ENCODE measurements at regions not wholly inside any gene's neighbourhood (a gene's known extent, or its start where the extent isn't known, plus 50 kb on each side); places are given as distances from the start of the nearest gene placed in this dataset.

- no peak for DNase-seq (ENCODE audit: low read depth)
- H3K27me3 ChIP-seq (replicated peaks; ENCODE audit: control insufficient read depth, insufficient read depth, low read length) = no peaks in the 10 kb centered on the region
- H3K9me3 ChIP-seq (ENCODE audit: control insufficient read depth, low read length) = no peaks in the 10 kb centered on the region
- H3K4me3 ChIP-seq (ENCODE audit: low read length) = no peak overlapping the region
- H3K36me3 ChIP-seq (ENCODE audit: control insufficient read depth, insufficient read depth, low read length, severe bottlenecking) = no peaks in the 10 kb centered on the region
- no peak overlapping the region for H3K9ac ChIP-seq (ENCODE audit: low read length)
- H3K4me1 ChIP-seq (ENCODE audit: control insufficient read depth, insufficient read depth, low read length) = peaks cover 34% of the 10 kb centered on the region
These were observed 1512.0 kb downstream of the ARAP2 start for GRCh38 chr4:34732176-34732950.

GRCh38 chr4:34733185-34733941 is 1511.0 kb downstream of the ARAP2 start:
- no peak for DNase-seq (ENCODE audit: low read depth)
- Histone ChIP-seq H3K4me3 (ENCODE audit: low read length) (peak overlapping the region; percentile 12), H3K4me1 (ENCODE audit: control insufficient read depth, insufficient read depth, low read length) (peaks cover 34% of the 10 kb centered on the region), H3K9me3 (ENCODE audit: control insufficient read depth, low read length) (no peaks in the 10 kb centered on the region), H3K36me3 (ENCODE audit: control insufficient read depth, insufficient read depth, low read length, severe bottlenecking) (no peaks in the 10 kb centered on the region), H3K9ac (ENCODE audit: low read length) (peak overlapping the region; percentile 32), H3K27me3 (replicated peaks; ENCODE audit: control insufficient read depth, insufficient read depth, low read length) (no peaks in the 10 kb centered on the region)

DNA sequence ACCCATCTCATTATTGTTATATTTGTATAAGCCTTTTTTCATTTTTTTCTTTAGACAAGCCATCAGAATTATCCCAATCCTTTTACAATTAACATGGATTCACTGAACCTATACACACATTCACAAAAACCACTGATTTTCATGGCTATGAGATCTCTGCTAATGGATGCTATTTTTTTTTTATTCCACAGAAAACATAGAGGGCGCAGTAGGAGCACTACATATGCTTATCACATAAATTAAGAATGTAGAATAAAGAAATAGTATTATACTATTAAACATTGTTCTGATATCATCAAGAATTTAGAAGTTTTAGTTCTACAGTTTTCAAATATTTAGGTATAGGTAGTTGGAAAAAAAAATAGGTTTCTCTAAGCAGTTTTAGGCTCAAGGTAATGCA is 1477.4 kb downstream of the ARAP2 start:
- H3K4me1 ChIP-seq (ENCODE audit: control insufficient read depth, insufficient read depth, low read length) = no peaks in the 10 kb centered on the region
- H3K4me3 ChIP-seq (ENCODE audit: low read length) = no peak overlapping the region
- no peak overlapping the region for H3K9ac ChIP-seq (ENCODE audit: low read length)
- H3K36me3 ChIP-seq (ENCODE audit: control insufficient read depth, insufficient read depth, low read length, severe bottlenecking) = no peaks in the 10 kb centered on the region
- DNase-seq (ENCODE audit: low read depth) = no peak
- no peaks in the 10 kb centered on the region for H3K27me3 ChIP-seq (replicated peaks; ENCODE audit: control insufficient read depth, insufficient read depth, low read length)
- H3K9me3 ChIP-seq (ENCODE audit: control insufficient read depth, low read length) = no peaks in the 10 kb centered on the region

DNA sequence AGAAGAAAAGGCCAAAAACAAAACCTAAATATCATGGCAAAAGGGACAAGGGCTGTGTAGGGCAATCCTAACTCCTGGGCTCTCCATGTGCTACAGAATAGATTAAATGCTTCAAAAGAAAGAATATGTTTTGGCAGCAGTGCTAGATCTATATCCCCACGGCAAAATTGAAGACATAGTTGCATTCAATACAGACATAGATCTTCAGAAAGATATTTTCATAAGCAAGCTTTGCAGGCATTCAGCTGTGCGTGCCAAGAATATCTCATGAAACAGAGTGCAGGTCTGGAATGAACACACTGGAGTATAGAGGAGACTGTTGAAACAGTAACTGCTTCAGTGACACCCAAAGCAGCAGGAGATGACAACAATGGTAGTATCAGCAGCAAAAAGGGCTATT is 1476.9 kb downstream of the ARAP2 start:
- Histone ChIP-seq H3K4me3 (ENCODE audit: low read length) (no peak overlapping the region), H3K27me3 (replicated peaks; ENCODE audit: control insufficient read depth, insufficient read depth, low read length) (no peaks in the 10 kb centered on the region), H3K36me3 (ENCODE audit: control insufficient read depth, insufficient read depth, low read length, severe bottlenecking) (no peaks in the 10 kb centered on the region), H3K9ac (ENCODE audit: low read length) (no peak overlapping the region), H3K9me3 (ENCODE audit: control insufficient read depth, low read length) (no peaks in the 10 kb centered on the region), H3K4me1 (ENCODE audit: control insufficient read depth, insufficient read depth, low read length) (no peaks in the 10 kb centered on the region)
- no peak for DNase-seq (ENCODE audit: low read depth)

DNA sequence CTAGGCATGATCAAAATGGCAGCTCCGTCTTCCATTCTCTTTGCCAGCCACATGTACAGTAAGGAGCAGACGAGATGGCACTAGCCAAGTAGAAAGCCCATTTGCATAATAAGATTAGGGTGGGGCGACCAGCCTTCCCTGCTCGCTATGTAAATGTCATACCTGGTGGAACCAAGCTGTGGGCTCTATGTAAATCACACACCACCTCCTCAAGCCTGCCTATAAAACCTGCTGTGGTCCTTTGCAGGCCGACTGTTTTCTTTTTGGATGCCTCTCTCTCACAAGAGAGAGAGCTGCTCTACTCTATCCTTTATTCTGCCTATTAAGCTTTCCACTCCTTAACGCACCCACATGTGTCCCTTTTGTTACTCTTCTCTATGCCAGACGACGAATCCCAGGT is 1472.7 kb downstream of the ARAP2 start:
- H3K4me3 ChIP-seq (ENCODE audit: low read length) = no peak overlapping the region
- no peaks in the 10 kb centered on the region for H3K27me3 ChIP-seq (replicated peaks; ENCODE audit: control insufficient read depth, insufficient read depth, low read length)
- no peaks in the 10 kb centered on the region for H3K36me3 ChIP-seq (ENCODE audit: control insufficient read depth, insufficient read depth, low read length, severe bottlenecking)
- H3K9me3 ChIP-seq (ENCODE audit: control insufficient read depth, low read length) = no peaks in the 10 kb centered on the region
- H3K4me1 ChIP-seq (ENCODE audit: control insufficient read depth, insufficient read depth, low read length) = no peaks in the 10 kb centered on the region
- H3K9ac ChIP-seq (ENCODE audit: low read length) = no peak overlapping the region
- DNase-seq (ENCODE audit: low read depth) = no peak

DNA sequence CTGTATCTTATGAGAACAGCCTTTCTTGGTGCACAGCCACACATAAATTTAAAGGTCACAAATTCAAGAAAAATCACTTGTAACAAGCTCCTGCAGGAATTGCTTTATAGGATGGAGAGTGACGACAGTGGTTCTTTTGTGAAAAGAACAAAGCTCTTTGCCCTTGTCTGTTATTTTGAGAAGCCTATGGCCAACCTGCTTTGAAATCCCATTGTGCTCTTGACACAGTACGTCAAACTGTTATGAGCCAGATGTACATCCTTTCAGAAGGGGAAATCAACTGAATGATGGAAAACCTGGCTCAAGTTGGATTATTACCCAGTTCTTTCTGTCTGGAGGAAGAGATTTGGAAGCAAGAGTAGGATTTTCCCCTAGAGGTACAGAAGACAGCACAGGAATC is 1454.2 kb downstream of the ARAP2 start:
- H3K4me1 ChIP-seq (ENCODE audit: control insufficient read depth, insufficient read depth, low read length) = no peaks in the 10 kb centered on the region
- no peak for DNase-seq (ENCODE audit: low read depth)
- no peak overlapping the region for H3K4me3 ChIP-seq (ENCODE audit: low read length)
- H3K27me3 ChIP-seq (replicated peaks; ENCODE audit: control insufficient read depth, insufficient read depth, low read length) = no peaks in the 10 kb centered on the region
- no peak overlapping the region for H3K9ac ChIP-seq (ENCODE audit: low read length)
- H3K9me3 ChIP-seq (ENCODE audit: control insufficient read depth, low read length) = no peaks in the 10 kb centered on the region
- H3K36me3 ChIP-seq (ENCODE audit: control insufficient read depth, insufficient read depth, low read length, severe bottlenecking) = no peaks in the 10 kb centered on the region

DNA sequence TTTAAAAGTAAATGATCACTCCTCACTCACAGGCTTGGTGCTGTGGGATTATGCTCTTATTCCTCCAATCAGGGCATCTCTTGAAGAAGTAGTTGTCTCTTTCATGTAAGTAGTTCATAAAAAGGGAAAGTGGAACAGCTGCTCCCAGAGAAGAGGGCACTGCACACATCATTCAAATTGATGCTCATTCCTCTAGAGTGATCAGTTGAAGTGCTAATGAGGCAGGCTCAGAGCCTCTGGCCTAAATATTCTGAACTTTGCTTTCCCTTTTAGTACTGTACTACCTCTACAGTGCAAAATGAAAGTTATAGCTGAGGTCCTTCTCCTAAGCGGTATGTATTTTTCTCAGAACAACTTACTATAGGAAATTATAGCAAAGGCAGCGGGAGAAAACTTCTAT is 1453.1 kb downstream of the ARAP2 start:
- no peaks in the 10 kb centered on the region for H3K36me3 ChIP-seq (ENCODE audit: control insufficient read depth, insufficient read depth, low read length, severe bottlenecking)
- H3K9me3 ChIP-seq (ENCODE audit: control insufficient read depth, low read length) = no peaks in the 10 kb centered on the region
- DNase-seq (ENCODE audit: low read depth) = no peak
- H3K27me3 ChIP-seq (replicated peaks; ENCODE audit: control insufficient read depth, insufficient read depth, low read length) = no peaks in the 10 kb centered on the region
- no peak overlapping the region for H3K9ac ChIP-seq (ENCODE audit: low read length)
- H3K4me3 ChIP-seq (ENCODE audit: low read length) = no peak overlapping the region
- H3K4me1 ChIP-seq (ENCODE audit: control insufficient read depth, insufficient read depth, low read length) = no peaks in the 10 kb centered on the region

DNA sequence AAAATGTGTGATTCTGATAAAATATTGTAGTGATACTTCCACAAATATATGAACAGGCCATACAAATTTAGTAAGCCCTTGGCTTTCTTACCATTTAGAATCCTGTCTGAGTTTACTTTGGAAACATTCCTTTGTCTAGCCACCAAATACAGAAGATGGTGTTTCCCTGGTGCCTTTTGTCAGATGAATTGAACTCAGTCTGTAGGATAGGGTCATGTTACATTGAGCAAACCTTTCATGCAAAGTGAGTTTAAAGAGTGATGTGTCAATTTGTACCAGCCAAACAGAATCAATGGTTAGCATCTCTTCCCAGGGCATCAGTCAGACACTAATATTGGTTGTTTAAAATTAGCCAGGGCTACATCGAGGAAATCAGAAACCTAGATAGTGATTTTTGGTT is 1443.4 kb downstream of the ARAP2 start:
- no peak overlapping the region for H3K9ac ChIP-seq (ENCODE audit: low read length)
- DNase-seq (ENCODE audit: low read depth) = no peak
- H3K27me3 ChIP-seq (replicated peaks; ENCODE audit: control insufficient read depth, insufficient read depth, low read length) = no peaks in the 10 kb centered on the region
- H3K36me3 ChIP-seq (ENCODE audit: control insufficient read depth, insufficient read depth, low read length, severe bottlenecking) = no peaks in the 10 kb centered on the region
- H3K9me3 ChIP-seq (ENCODE audit: control insufficient read depth, low read length) = no peaks in the 10 kb centered on the region
- no peak overlapping the region for H3K4me3 ChIP-seq (ENCODE audit: low read length)
- H3K4me1 ChIP-seq (ENCODE audit: control insufficient read depth, insufficient read depth, low read length) = no peaks in the 10 kb centered on the region

DNA sequence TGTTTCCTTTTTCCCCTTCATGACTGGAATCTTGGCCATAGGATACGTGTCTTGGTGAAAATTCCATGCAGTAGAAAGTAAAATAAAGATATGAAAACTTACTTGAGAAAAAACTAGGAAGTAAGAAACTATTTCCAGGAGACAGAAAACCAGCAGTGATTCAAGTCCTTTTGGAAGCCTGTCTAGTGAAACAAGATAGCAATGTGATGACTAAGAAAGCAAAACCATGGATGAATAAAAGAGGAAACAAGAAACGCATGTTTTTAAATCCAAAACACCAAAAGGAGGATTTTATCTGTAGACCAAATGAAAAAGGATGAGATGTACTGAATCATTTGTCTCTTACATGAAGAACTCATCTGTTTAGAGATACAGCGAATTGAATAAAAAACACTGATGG is 1430.0 kb downstream of the ARAP2 start:
- Histone ChIP-seq H3K9ac (ENCODE audit: low read length) (no peak overlapping the region), H3K4me1 (ENCODE audit: control insufficient read depth, insufficient read depth, low read length) (no peaks in the 10 kb centered on the region), H3K27me3 (replicated peaks; ENCODE audit: control insufficient read depth, insufficient read depth, low read length) (no peaks in the 10 kb centered on the region), H3K9me3 (ENCODE audit: control insufficient read depth, low read length) (no peaks in the 10 kb centered on the region), H3K4me3 (ENCODE audit: low read length) (no peak overlapping the region), H3K36me3 (ENCODE audit: control insufficient read depth, insufficient read depth, low read length, severe bottlenecking) (no peaks in the 10 kb centered on the region)
- no peak for DNase-seq (ENCODE audit: low read depth)

- H3K4me1 ChIP-seq (ENCODE audit: control insufficient read depth, insufficient read depth, low read length) = no peaks in the 10 kb centered on the region
- no peak overlapping the region for H3K9ac ChIP-seq (ENCODE audit: low read length)
- no peaks in the 10 kb centered on the region for H3K36me3 ChIP-seq (ENCODE audit: control insufficient read depth, insufficient read depth, low read length, severe bottlenecking)
- H3K9me3 ChIP-seq (ENCODE audit: control insufficient read depth, low read length) = no peaks in the 10 kb centered on the region
- no peak overlapping the region for H3K4me3 ChIP-seq (ENCODE audit: low read length)
- no peaks in the 10 kb centered on the region for H3K27me3 ChIP-seq (replicated peaks; ENCODE audit: control insufficient read depth, insufficient read depth, low read length)
- no peak for DNase-seq (ENCODE audit: low read depth)
These were observed 1419.8 kb downstream of the ARAP2 start for GRCh38 chr4:34824515-34824914.

GRCh38 chr4:34826660-34827059 is 1417.7 kb downstream of the ARAP2 start:
- H3K27me3 ChIP-seq (replicated peaks; ENCODE audit: control insufficient read depth, insufficient read depth, low read length) = no peaks in the 10 kb centered on the region
- no peaks in the 10 kb centered on the region for H3K4me1 ChIP-seq (ENCODE audit: control insufficient read depth, insufficient read depth, low read length)
- H3K4me3 ChIP-seq (ENCODE audit: low read length) = no peak overlapping the region
- no peaks in the 10 kb centered on the region for H3K9me3 ChIP-seq (ENCODE audit: control insufficient read depth, low read length)
- H3K36me3 ChIP-seq (ENCODE audit: control insufficient read depth, insufficient read depth, low read length, severe bottlenecking) = no peaks in the 10 kb centered on the region
- no peak for DNase-seq (ENCODE audit: low read depth)
- no peak overlapping the region for H3K9ac ChIP-seq (ENCODE audit: low read length)

Data from adipocyte (in vitro differentiated cells).